SK-N-SH (cell line): ENCODE measurements at regions not wholly inside any gene's neighbourhood (a gene's known extent, or its start where the extent isn't known, plus 50 kb on each side); places are given as distances from the start of the nearest gene placed in this dataset.

Experiments used
- CTCF ChIA-PET: fragments of 300-600, 350-600 bp; formaldehyde crosslinking; extraction: SDS; loops from one replicate; lab custom pipeline; 2021; lab: Yijun Ruan, JAX
- POLR2A ChIA-PET: fragments of 350-600 bp; sonication (Branson Sonifier 250); formaldehyde crosslinking; extraction: SDS; loops from one replicate; lab custom pipeline; 2020; ENCODE audit warnings: antibody characterized with exemption, inconsistent platforms; lab: Yijun Ruan, JAX
- DNase-seq: peaks from one replicate; pipeline ENCODE4 v3.0.0; 2012
- H2AFZ ChIP-seq: fragments of 200-600 bp; sonication (generic); 2 replicates; pipeline ENCODE4 v1.8.1; 2016; ENCODE audit warnings: antibody characterized with exemption, mild to moderate bottlenecking, low read depth
- H3F3A ChIP-seq: fragments of 200-600 bp; sonication (generic); replicated peaks from 2 replicates; pipeline ENCODE3; 2016; ENCODE audit warnings: antibody characterized with exemption, mild to moderate bottlenecking; ENCODE audit not compliant: insufficient read depth
- H3K27ac ChIP-seq, 2 experiments: fragments of 200-500 bp in 1 of 2; fragments of 200-600 bp in 1 of 2; sonication (Bioruptor generic) in 1 of 2; sonication (generic), shearing (Covaris generic) in 1 of 2; 2 replicates each; pipeline versions ENCODE4 v1.5.1 to v1.6.1; 2014 to 2016; ENCODE audit warnings: low read depth in 2 of 2, inconsistent platforms in 1 of 2, low read length in 1 of 2, mild to moderate bottlenecking in 1 of 2, mixed read lengths in 1 of 2
- H3K27me3 ChIP-seq: fragments of 200-600 bp; sonication (generic), shearing (Covaris generic); 2 replicates; pipeline ENCODE4 v1.6.1; 2016; ENCODE audit warnings: mixed run types; ENCODE audit not compliant: insufficient read depth
- H3K36me3 ChIP-seq, 2 experiments: fragments of 200-500 bp in 1 of 2; fragments of 200-600 bp in 1 of 2; sonication (Bioruptor generic) in 1 of 2; sonication (generic) in 1 of 2; replicated peaks in 1 of 2; 2 replicates each; pipeline versions ENCODE3 to v1.5.1; 2014 to 2016; ENCODE audit warnings: low read length in 1 of 2, mild to moderate bottlenecking in 1 of 2; ENCODE audit not compliant: insufficient read depth in 2 of 2, control insufficient read depth in 1 of 2
- H3K4me1 ChIP-seq, 2 experiments: fragments of 200-500 bp in 1 of 2; fragments of 200-600 bp in 1 of 2; sonication (Bioruptor generic) in 1 of 2; sonication (generic), shearing (Covaris generic) in 1 of 2; 2 replicates each; pipeline versions ENCODE4 v1.5.1 to v1.6.1; 2014 to 2016; ENCODE audit warnings: low read depth in 1 of 2, low read length in 1 of 2, mixed run types in 1 of 2; ENCODE audit not compliant: insufficient read depth in 2 of 2, control insufficient read depth in 1 of 2
- H3K4me2 ChIP-seq: fragments of 200-600 bp; sonication (generic), shearing (Covaris generic); 2 replicates; pipeline ENCODE4 v1.6.1; 2017; ENCODE audit warnings: mixed run types
- H3K4me3 ChIP-seq, 2 experiments: fragments of 200-500 bp in 1 of 2; fragments of 200-600 bp in 1 of 2; sonication (Bioruptor generic) in 1 of 2; sonication (generic), shearing (Covaris generic) in 1 of 2; 2 replicates each; pipeline versions ENCODE4 v1.5.1 to v1.8.1; 2014 to 2016; ENCODE audit warnings: low read depth in 2 of 2, inconsistent platforms in 1 of 2, low read length in 1 of 2, mild to moderate bottlenecking in 1 of 2, mixed read lengths in 1 of 2, moderate library complexity in 1 of 2
- H3K79me2 ChIP-seq: fragments of 200-600 bp; sonication (generic); 2 replicates; pipeline ENCODE4 v1.8.1; 2017; ENCODE audit warnings: mild to moderate bottlenecking; ENCODE audit not compliant: insufficient read depth
- H3K9ac ChIP-seq: fragments of 200-600 bp; sonication (generic); 2 replicates; pipeline ENCODE4 v1.6.1; 2017; ENCODE audit warnings: mixed run types
- H3K9me2 ChIP-seq: fragments of 200-600 bp; sonication (generic); 2 replicates; pipeline ENCODE4 v1.6.1; 2017; ENCODE audit warnings: mixed run types
- H3K9me3 ChIP-seq: fragments of 200-600 bp; sonication (generic); 2 replicates; pipeline ENCODE4 v1.6.1; 2017; ENCODE audit warnings: mixed run types, mild to moderate bottlenecking, moderate library complexity
- H4K20me1 ChIP-seq: fragments of 200-600 bp; sonication (generic); 2 replicates; pipeline ENCODE4 v1.6.1; 2017; ENCODE audit warnings: mild to moderate bottlenecking, mixed run types; ENCODE audit not compliant: insufficient read depth
- CHD2 ChIP-seq: fragments of 150-350 bp; IDR thresholded peaks from 2 replicates; pipeline ENCODE4 v1.6.1; 2018; ENCODE audit warnings: low read length; ENCODE audit not compliant: partially characterized antibody
- CTCF ChIP-seq: fragments of 200-600 bp; sonication (generic); IDR thresholded peaks from 2 replicates; pipeline ENCODE4 v1.6.1; 2017; ENCODE audit warnings: antibody characterized with exemption, mild to moderate bottlenecking, moderate library complexity
- EP300 ChIP-seq, 2 experiments: IDR thresholded peaks; 2 replicates each; pipeline versions ENCODE4 v1.4.0 to v1.6.1; 2012; ENCODE audit warnings: borderline replicate concordance in 1 of 2, low read depth in 1 of 2, low read length in 1 of 2
- EZH2phosphoT487 ChIP-seq: fragments of 200-600 bp; sonication (generic); IDR thresholded peaks from 2 replicates; pipeline ENCODE4 v1.6.1; 2017; ENCODE audit warnings: low read depth, mixed run types, mild to moderate bottlenecking, antibody characterized with exemption, moderate library complexity, borderline replicate concordance
- FOSL2 ChIP-seq: IDR thresholded peaks from 2 replicates; pipeline ENCODE4 v1.4.0; 2012; ENCODE audit warnings: low read depth, mild to moderate bottlenecking, moderate library complexity, borderline replicate concordance
- FOXM1 ChIP-seq: IDR thresholded peaks from 2 replicates; pipeline ENCODE4 v1.4.0; 2012; ENCODE audit warnings: low read depth, mild to moderate bottlenecking
- GABPA ChIP-seq: IDR thresholded peaks from 2 replicates; pipeline ENCODE4 v1.4.0; 2012; ENCODE audit warnings: low read depth, mild to moderate bottlenecking
- GATA2 ChIP-seq: sonication (generic); formaldehyde crosslinking; IDR thresholded peaks from 2 replicates; pipeline ENCODE4 v1.5.0; 2020; ENCODE audit warnings: mild to moderate bottlenecking, missing genetic modification reagents
- NRF1 ChIP-seq: IDR thresholded peaks from 2 replicates; pipeline ENCODE4 v1.6.1; 2012; ENCODE audit warnings: low read depth, mild to moderate bottlenecking, low read length
- SIN3A ChIP-seq: IDR thresholded peaks from 2 replicates; pipeline ENCODE4 v1.6.1; 2012; ENCODE audit warnings: low read depth, mild to moderate bottlenecking, low read length, moderate library complexity, borderline replicate concordance
- TAF1 ChIP-seq: IDR thresholded peaks from 2 replicates; pipeline ENCODE4 v1.6.1; 2012; ENCODE audit warnings: low read depth, mild to moderate bottlenecking, low read length, moderate library complexity, borderline replicate concordance
- ZBTB33 ChIP-seq: IDR thresholded peaks from 2 replicates; pipeline ENCODE4 v1.4.0; 2012; ENCODE audit warnings: low read depth, borderline replicate concordance
- WGBS: methylation state at CpG from one replicate; pipeline ENCODE4 v1.1.6; 2017; ENCODE audit warnings: low lambda C conversion rate; 5-methylcytosine and 5-hydroxymethylcytosine counted together
- TF ChIP-seq, protein P1 (sequence below): IDR thresholded peaks from 2 replicates; pipeline ENCODE4 v1.6.1; 2012; ENCODE audit warnings: mild to moderate bottlenecking, low read depth, low read length, moderate library complexity
- TF ChIP-seq, protein P2 (sequence below): IDR thresholded peaks from 2 replicates; pipeline ENCODE4; 2012

DNA sequence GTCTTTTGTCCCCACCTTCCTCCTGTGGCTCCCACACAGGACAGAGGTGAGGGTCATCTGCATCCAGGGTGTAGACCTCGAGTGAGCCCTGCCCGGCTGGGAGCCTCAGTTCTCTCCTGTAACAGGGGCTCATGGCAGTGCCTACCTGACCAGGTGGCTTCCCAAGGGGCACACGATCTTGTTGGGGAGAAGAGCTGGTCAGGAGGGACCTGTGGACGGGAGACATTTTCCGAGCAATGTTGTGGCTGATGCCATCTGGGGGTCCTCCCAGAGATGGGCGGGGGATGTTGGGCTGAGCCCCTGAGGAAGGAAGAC lies 51.9 kb downstream of the CEBPB start:
- Histone ChIP-seq H3K27ac (no peak overlapping the region), H3K9me2 (no peaks in the 10 kb centered on the region), H4K20me1 (no peaks in the 10 kb centered on the region), H3K4me2 (no peak overlapping the region), H3K4me3 (no peak overlapping the region), H3K79me2 (no peaks in the 10 kb centered on the region), H3K9ac (no peak overlapping the region), H3K27me3 (no peaks in the 10 kb centered on the region), H3F3A (peaks cover 2% of the 10 kb centered on the region), H3K9me3 (no peaks in the 10 kb centered on the region), H3K36me3 (no peaks in the 10 kb centered on the region), H3K4me1 (no peaks in the 10 kb centered on the region; a peak in 1 of 4 replicates), H2AFZ (no peak overlapping the region)
- 92% methylated on average over 4 of the region's 6 CpGs for WGBS
- DNase-seq, result no peak
- ChIA-PET POLR2A (no interaction called here), CTCF (no interaction called here)
- TF ChIP-seq EP300 (IDR thresholded peaks at IDR 0.05; ENCODE audit: borderline replicate concordance in 1 of 2, low read depth in 1 of 2, low read length in 1 of 2), result no peak
- TF ChIP-seq FOXM1, result no peak
- TF ChIP-seq TAF1, result no peak
- no peak for TF ChIP-seq GABPA
- TF ChIP-seq CTCF, result no peak
- TF ChIP-seq, protein P1, sequence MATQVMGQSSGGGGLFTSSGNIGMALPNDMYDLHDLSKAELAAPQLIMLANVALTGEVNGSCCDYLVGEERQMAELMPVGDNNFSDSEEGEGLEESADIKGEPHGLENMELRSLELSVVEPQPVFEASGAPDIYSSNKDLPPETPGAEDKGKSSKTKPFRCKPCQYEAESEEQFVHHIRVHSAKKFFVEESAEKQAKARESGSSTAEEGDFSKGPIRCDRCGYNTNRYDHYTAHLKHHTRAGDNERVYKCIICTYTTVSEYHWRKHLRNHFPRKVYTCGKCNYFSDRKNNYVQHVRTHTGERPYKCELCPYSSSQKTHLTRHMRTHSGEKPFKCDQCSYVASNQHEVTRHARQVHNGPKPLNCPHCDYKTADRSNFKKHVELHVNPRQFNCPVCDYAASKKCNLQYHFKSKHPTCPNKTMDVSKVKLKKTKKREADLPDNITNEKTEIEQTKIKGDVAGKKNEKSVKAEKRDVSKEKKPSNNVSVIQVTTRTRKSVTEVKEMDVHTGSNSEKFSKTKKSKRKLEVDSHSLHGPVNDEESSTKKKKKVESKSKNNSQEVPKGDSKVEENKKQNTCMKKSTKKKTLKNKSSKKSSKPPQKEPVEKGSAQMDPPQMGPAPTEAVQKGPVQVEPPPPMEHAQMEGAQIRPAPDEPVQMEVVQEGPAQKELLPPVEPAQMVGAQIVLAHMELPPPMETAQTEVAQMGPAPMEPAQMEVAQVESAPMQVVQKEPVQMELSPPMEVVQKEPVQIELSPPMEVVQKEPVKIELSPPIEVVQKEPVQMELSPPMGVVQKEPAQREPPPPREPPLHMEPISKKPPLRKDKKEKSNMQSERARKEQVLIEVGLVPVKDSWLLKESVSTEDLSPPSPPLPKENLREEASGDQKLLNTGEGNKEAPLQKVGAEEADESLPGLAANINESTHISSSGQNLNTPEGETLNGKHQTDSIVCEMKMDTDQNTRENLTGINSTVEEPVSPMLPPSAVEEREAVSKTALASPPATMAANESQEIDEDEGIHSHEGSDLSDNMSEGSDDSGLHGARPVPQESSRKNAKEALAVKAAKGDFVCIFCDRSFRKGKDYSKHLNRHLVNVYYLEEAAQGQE, result no peak
- no peak for TF ChIP-seq FOSL2

- no peaks in the 10 kb centered on the region for H3K9me2 ChIP-seq
- H3K27ac ChIP-seq, result no peak overlapping the region
- H3K9ac ChIP-seq, result no peak overlapping the region
- H4K20me1 ChIP-seq, result no peaks in the 10 kb centered on the region
- no peak overlapping the region for H3K4me3 ChIP-seq
- no peaks in the 10 kb centered on the region; a peak in 1 of 4 replicates for H3K4me1 ChIP-seq
- H3K36me3 ChIP-seq, result no peaks in the 10 kb centered on the region
- no peaks in the 10 kb centered on the region for H3K9me3 ChIP-seq
- H3K27me3 ChIP-seq, result no peaks in the 10 kb centered on the region
- no peak overlapping the region for H3K4me2 ChIP-seq
- H3K79me2 ChIP-seq, result no peaks in the 10 kb centered on the region
- CTCF ChIA-PET, result interaction anchor here (0.9 kb wide), 1 partner anchor 122 kb away, joined by 3 read pairs; no protein-coding TSS in a partner anchor
- 84% methylated on average over 24 of the region's 27 CpGs for WGBS
- H2AFZ ChIP-seq, result no peak overlapping the region
- no peak for DNase-seq
- POLR2A ChIA-PET, result no interaction called here
- H3F3A ChIP-seq, result peaks cover 2% of the 10 kb centered on the region
- no peak for TF ChIP-seq ZBTB33
- TF ChIP-seq CHD2, result no peak
- TF ChIP-seq, protein P2, sequence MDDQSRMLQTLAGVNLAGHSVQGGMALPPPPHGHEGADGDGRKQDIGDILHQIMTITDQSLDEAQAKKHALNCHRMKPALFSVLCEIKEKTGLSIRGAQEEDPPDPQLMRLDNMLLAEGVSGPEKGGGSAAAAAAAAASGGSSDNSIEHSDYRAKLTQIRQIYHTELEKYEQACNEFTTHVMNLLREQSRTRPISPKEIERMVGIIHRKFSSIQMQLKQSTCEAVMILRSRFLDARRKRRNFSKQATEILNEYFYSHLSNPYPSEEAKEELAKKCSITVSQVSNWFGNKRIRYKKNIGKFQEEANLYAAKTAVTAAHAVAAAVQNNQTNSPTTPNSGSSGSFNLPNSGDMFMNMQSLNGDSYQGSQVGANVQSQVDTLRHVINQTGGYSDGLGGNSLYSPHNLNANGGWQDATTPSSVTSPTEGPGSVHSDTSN, result no peak
- no peak for TF ChIP-seq CTCF
- TF ChIP-seq GATA2 (CRISPR knock-in tag), result no peak
- no peak for TF ChIP-seq EZH2phosphoT487
- TF ChIP-seq NRF1, result no peak
- no peak for TF ChIP-seq SIN3A
- no peak for TF ChIP-seq FOXM1
- no peak for TF ChIP-seq GABPA
These were observed 52.4 kb downstream of the CEBPB start for GRCh38 chr20:50242863-50243609.
